Liver (tissue), 3 donors: ENCODE measurements at regions not wholly inside any gene's neighbourhood (a gene's known extent, or its start where the extent isn't known, plus 50 kb on each side); places are given as distances from the start of the nearest gene placed in this dataset.

ENCODE experiments used
- CTCF ChIP-seq: fragments of 150-350 bp; IDR thresholded peaks from 2 replicates; pipeline ENCODE4 v1.5.1; 2017; ENCODE audit warnings: improper control_type of control experiment, low read depth, low read length; ENCODE audit not compliant: missing input control
- MAX ChIP-seq: IDR thresholded peaks from 2 replicates; pipeline ENCODE4 v1.6.1; 2016; ENCODE audit warnings: antibody characterized with exemption
- RAD21 ChIP-seq, 2 donors: IDR thresholded peaks; 2 replicates each; pipeline ENCODE4 v1.6.1; 2016; ENCODE audit warnings: antibody characterized with exemption in 2 of 2, mild to moderate bottlenecking in 2 of 2
- donor health status: healthy.
- donor health status: healthy.

GRCh38 chr7:148474481-148475025 lies 116.0 kb upstream of the C7orf33 start:
- TF ChIP-seq CTCF (no peak), MAX (no peak), RAD21 (IDR thresholded peaks at IDR 0.05) (no peak)
